Globus pallidus (tissue), 1 donor: ENCODE measurements at regions not wholly inside any gene's neighbourhood (a gene's known extent, or its start where the extent isn't known, plus 50 kb on each side); places are given as distances from the start of the nearest gene placed in this dataset.
"Not testable (repeated sequence)": the region's sequence is repeated elsewhere in the genome, so short reads cannot be mapped to it uniquely, and the experiment has no call there.

Experiments
- DNase-seq: peaks from one replicate; pipeline ENCODE4 v3.0.0-alpha.2; 2015; ENCODE audit warnings: low spot score

- DNase-seq: no peak
Measured at GRCh38 chr6:19329078-19329477, 508.1 kb upstream of the ID4 start.

- DNase-seq: no peak
Measured at GRCh38 chr6:19331089-19331488, 506.1 kb upstream of the ID4 start.

- DNase-seq: no peak
Measured at GRCh38 chr6:19332806-19333460, 504.2 kb upstream of the ID4 start.

- no peak for DNase-seq
Measured at GRCh38 chr6:19333936-19334335, 503.2 kb upstream of the ID4 start.

- no peak for DNase-seq
Measured at GRCh38 chr6:19336579-19336978, 500.6 kb upstream of the ID4 start.

GRCh38 chr6:19337101-19337500 is 500.1 kb upstream of the ID4 start:
- no peak for DNase-seq

GRCh38 chr6:19342616-19343015 is 494.6 kb upstream of the ID4 start:
- DNase-seq: no peak

- DNase-seq: no peak
Measured at GRCh38 chr6:19349429-19349828, 487.7 kb upstream of the ID4 start.

- no peak for DNase-seq
Measured at GRCh38 chr6:19354181-19354580, 483.0 kb upstream of the ID4 start.

- no peak for DNase-seq
Measured at GRCh38 chr6:19356692-19357091, 480.5 kb upstream of the ID4 start.

- no peak for DNase-seq
Measured at GRCh38 chr6:19362396-19362795, 474.8 kb upstream of the ID4 start.

GRCh38 chr6:19368511-19368910 is 468.7 kb upstream of the ID4 start:
- DNase-seq: no peak

- no peak for DNase-seq
Measured at GRCh38 chr6:19369785-19370184, 467.4 kb upstream of the ID4 start.

GRCh38 chr6:19370831-19371230 is 466.3 kb upstream of the ID4 start:
- DNase-seq: no peak

GRCh38 chr6:19375613-19376012 is 461.6 kb upstream of the ID4 start:
- DNase-seq: no peak

- DNase-seq: no peak
Measured at GRCh38 chr6:19377722-19378121, 459.4 kb upstream of the ID4 start.

GRCh38 chr6:19380293-19380692 is 456.9 kb upstream of the ID4 start:
- DNase-seq: no peak

GRCh38 chr6:19382676-19383075 is 454.5 kb upstream of the ID4 start:
- no peak for DNase-seq

- no peak for DNase-seq
Measured at GRCh38 chr6:19391926-19392325, 445.2 kb upstream of the ID4 start.

- no peak for DNase-seq
Measured at GRCh38 chr6:19394051-19394450, 443.1 kb upstream of the ID4 start.

GRCh38 chr6:19394687-19395086 is 442.5 kb upstream of the ID4 start:
- DNase-seq: no peak

GRCh38 chr6:19395316-19395715 is 441.9 kb upstream of the ID4 start:
- no peak for DNase-seq

GRCh38 chr6:19399406-19399805 is 437.8 kb upstream of the ID4 start:
- peak; percentile 24 for DNase-seq

- not testable (repeated sequence) for DNase-seq
Measured at GRCh38 chr6:19404884-19405283, 432.3 kb upstream of the ID4 start.

- no peak for DNase-seq
Measured at GRCh38 chr6:19408331-19408730, 428.8 kb upstream of the ID4 start.
